Gastrocnemius medialis (tissue), 4 donors: ENCODE measurements at regions not wholly inside any gene's neighbourhood (a gene's known extent, or its start where the extent isn't known, plus 50 kb on each side); places are given as distances from the start of the nearest gene placed in this dataset.

Experiments
- POLR2A ChIP-seq, 2 donors: fragments of 450-650 bp; IDR thresholded peaks; one replicate each; pipeline ENCODE4 v1.6.1; 2017; ENCODE audit warnings: antibody characterized with exemption in 2 of 2, mild to moderate bottlenecking in 2 of 2, moderate library complexity in 2 of 2
- TF ChIP-seq, protein P1 (sequence below), 5 experiments: fragments of 450-650 bp in 3 of 5; fragments of 200-600 bp in 2 of 5; sonication (generic) in 2 of 5; IDR thresholded peaks in 4 of 5; conservative IDR thresholded peaks in 1 of 5; 1 replicate in 4 of 5; 2 replicates in 1 of 5; pipeline ENCODE4 v1.5.1; 2016 to 2019; ENCODE audit warnings: antibody characterized with exemption in 5 of 5, mild to moderate bottlenecking in 3 of 5, moderate library complexity in 3 of 5

DNA sequence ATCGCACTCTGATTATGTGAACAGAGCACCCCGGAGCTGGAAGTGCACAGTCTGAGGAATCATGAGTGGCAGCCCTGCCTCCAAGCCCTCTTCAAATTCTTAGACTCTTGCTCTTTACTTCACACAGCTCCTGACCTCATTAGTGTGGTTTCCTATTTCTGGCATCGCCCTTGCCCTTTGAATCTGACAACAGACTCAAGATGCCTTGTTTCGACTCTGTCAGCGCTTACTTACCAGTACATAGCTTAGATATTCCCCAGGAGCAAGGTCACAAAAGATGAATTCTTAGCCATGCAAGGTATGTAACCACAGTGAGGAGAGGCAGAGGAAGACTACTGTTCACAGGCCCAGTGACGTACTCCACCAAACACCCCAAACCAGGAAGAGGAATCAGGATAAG, 167.2 kb downstream of the KDR start:
- TF ChIP-seq, protein P1, sequence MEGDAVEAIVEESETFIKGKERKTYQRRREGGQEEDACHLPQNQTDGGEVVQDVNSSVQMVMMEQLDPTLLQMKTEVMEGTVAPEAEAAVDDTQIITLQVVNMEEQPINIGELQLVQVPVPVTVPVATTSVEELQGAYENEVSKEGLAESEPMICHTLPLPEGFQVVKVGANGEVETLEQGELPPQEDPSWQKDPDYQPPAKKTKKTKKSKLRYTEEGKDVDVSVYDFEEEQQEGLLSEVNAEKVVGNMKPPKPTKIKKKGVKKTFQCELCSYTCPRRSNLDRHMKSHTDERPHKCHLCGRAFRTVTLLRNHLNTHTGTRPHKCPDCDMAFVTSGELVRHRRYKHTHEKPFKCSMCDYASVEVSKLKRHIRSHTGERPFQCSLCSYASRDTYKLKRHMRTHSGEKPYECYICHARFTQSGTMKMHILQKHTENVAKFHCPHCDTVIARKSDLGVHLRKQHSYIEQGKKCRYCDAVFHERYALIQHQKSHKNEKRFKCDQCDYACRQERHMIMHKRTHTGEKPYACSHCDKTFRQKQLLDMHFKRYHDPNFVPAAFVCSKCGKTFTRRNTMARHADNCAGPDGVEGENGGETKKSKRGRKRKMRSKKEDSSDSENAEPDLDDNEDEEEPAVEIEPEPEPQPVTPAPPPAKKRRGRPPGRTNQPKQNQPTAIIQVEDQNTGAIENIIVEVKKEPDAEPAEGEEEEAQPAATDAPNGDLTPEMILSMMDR (IDR thresholded peaks at IDR 0.05 in 4 of 5, conservative IDR thresholded peaks at IDR 0.05 in 1 of 5): no peak
- TF ChIP-seq POLR2A (IDR thresholded peaks at IDR 0.05): no peak
